Stomach smooth muscle (tissue), 2 donors: ENCODE measurements at regions not wholly inside any gene's neighbourhood (a gene's known extent, or its start where the extent isn't known, plus 50 kb on each side); places are given as distances from the start of the nearest gene placed in this dataset.

Source experiments
- H3K27ac ChIP-seq: one replicate; pipeline ENCODE4 v1.7.0; 2013; ENCODE audit warnings: mild to moderate bottlenecking, low read length, inconsistent platforms
- H3K27me3 ChIP-seq, 2 donors: one replicate each; pipeline ENCODE4 v1.7.0; 2013; ENCODE audit warnings: low read length in 2 of 2; ENCODE audit not compliant: insufficient read depth in 2 of 2, control insufficient read depth in 1 of 2
- H3K36me3 ChIP-seq, 2 donors: one replicate each; pipeline ENCODE4 v1.7.0; 2013; ENCODE audit warnings: low read length in 2 of 2; ENCODE audit not compliant: control insufficient read depth in 2 of 2, insufficient read depth in 2 of 2
- H3K4me1 ChIP-seq: one replicate; pipeline ENCODE4 v1.7.0; 2013; ENCODE audit warnings: low read length; ENCODE audit not compliant: control insufficient read depth, insufficient read depth
- H3K4me3 ChIP-seq, 2 donors: one replicate each; pipeline ENCODE4 v1.7.0; 2013; ENCODE audit warnings: low read length in 2 of 2
- H3K9ac ChIP-seq, 2 donors: one replicate each; pipeline ENCODE4 v1.7.0; 2013; ENCODE audit warnings: low read length in 2 of 2, mild to moderate bottlenecking in 1 of 2
- H3K9me3 ChIP-seq, 2 donors: one replicate each; pipeline ENCODE4 v1.7.0; 2013; ENCODE audit warnings: low read length in 2 of 2; ENCODE audit not compliant: control insufficient read depth in 2 of 2
- donor health status: healthy.
- donor health status: Pancreatic carcinoma.

DNA sequence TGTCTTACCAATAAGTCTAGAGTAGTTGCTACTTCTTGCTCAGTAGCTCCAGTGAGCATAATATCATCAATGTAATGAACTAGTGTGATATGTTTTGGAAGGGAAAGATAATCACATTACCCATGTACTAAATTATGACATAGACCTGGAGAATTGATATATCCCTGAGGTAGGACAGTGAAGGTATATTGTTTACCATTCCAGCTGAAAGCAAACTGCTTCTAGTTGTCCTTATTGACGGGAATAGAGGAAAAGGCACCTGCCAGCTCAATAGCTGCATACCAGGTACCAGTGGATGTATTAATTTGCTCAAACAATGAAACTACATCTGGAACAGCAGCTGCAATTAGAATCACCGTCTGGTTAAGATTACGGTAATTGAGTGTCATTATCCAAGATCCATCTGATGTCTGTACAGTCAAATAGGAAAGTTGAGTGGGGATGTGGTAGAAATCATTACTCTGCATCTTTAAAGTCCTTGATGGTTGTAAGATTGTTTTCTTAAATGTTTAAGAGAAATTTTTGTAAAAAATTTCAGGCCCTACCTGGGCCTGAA, 100.0 kb upstream of the ARHGAP5 start:
- no peak overlapping the region for H3K27ac ChIP-seq
- no peaks in the 10 kb centered on the region for H3K27me3 ChIP-seq
- H3K4me1 ChIP-seq: no peaks in the 10 kb centered on the region
- no peak overlapping the region for H3K9ac ChIP-seq
- H3K36me3 ChIP-seq: no peaks in the 10 kb centered on the region
- H3K4me3 ChIP-seq: no peak overlapping the region
- no peaks in the 10 kb centered on the region for H3K9me3 ChIP-seq

DNA sequence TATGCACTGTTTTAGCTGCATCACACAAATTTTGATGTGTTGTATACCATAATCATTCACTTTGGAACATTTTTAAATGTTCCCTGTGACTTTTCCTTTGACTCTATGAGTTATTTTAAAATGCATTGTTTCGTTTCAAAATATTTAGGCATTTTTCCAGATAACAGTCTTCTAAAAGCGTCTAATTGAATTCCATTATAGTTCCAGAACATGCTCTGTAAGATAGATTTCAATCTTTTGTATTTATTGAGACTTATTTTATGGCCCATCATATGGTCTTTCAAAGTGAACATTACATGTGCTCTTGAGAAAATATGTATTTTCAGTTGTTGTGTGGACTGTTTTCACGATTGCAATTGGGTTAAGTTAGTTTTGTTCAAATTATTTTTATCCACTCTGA, 98.7 kb upstream of the ARHGAP5 start:
- H3K36me3 ChIP-seq: no peaks in the 10 kb centered on the region
- H3K4me3 ChIP-seq: no peak overlapping the region
- H3K27ac ChIP-seq: no peak overlapping the region
- H3K4me1 ChIP-seq: no peaks in the 10 kb centered on the region
- H3K27me3 ChIP-seq: no peaks in the 10 kb centered on the region
- no peak overlapping the region for H3K9ac ChIP-seq
- H3K9me3 ChIP-seq: no peaks in the 10 kb centered on the region

DNA sequence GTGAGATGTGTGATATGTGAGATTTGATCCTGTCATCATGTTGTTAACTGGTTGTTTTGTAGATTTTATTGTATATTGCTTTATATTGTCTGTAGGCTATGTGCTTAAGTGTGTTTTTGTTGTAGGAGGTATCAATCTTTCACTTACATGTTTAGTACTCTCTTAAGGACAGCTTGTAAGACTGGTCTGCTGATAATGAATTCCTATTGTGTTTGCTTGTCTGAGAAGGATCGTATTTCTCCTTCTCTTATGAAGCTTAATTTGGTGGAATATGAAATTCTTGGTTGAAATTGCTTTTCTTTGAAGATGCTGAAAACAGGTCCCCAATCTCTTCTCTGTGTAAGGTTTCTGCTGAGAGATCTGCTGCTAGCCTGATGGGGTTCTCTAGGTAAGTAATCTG, 94.5 kb upstream of the ARHGAP5 start:
- H3K27me3 ChIP-seq: no peaks in the 10 kb centered on the region
- H3K9ac ChIP-seq: no peak overlapping the region
- no peak overlapping the region for H3K27ac ChIP-seq
- H3K4me3 ChIP-seq: no peak overlapping the region
- no peaks in the 10 kb centered on the region for H3K36me3 ChIP-seq
- peaks cover 0 to 3% of the 10 kb centered on the region in 2 donors for H3K9me3 ChIP-seq
- no peaks in the 10 kb centered on the region for H3K4me1 ChIP-seq

DNA sequence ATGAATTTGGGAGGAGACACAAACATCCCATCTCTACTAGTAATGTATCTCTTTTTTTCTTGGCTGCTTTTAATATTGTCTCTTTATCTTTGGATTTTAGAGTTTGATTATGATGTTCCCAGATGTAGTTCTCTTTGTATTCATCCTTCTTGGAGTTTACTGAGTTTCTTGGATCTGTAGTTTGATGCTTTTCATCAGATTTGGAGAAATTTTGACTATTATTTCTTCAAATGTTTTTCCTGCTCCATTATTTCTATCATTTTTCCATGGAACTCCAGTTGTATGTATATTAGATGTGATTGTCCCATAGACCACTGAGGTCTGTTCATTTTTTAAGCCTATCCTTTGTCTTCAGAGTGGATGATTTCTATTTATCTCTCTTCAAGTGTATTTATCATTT, 90.7 kb upstream of the ARHGAP5 start:
- H3K27ac ChIP-seq: no peak overlapping the region
- H3K4me3 ChIP-seq: no peak overlapping the region
- H3K9me3 ChIP-seq: peaks cover 0 to 3% of the 10 kb centered on the region in 2 donors
- H3K36me3 ChIP-seq: no peaks in the 10 kb centered on the region
- no peak overlapping the region for H3K9ac ChIP-seq
- no peaks in the 10 kb centered on the region for H3K27me3 ChIP-seq
- H3K4me1 ChIP-seq: no peaks in the 10 kb centered on the region

DNA sequence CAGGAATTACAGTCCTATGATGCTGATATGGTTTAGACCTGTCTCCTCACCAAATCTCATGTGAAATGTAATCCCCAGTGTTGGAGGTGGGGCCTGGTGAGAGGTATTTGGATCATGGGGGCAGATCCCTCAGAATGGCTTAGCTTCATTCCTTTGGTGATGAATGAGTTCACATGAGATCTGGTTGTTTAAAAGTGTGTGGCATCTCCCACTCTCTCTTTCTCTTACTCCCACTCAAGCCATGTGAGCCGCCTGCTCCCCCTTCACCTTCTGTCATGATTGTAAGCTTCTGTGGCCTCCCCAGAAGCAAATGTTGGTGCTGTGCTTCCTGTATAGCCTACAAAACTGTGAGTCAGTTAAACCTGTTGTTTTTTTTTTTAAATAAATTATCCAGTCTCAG, 89.4 kb upstream of the ARHGAP5 start:
- Histone ChIP-seq H3K36me3 (no peaks in the 10 kb centered on the region), H3K4me3 (no peak overlapping the region), H3K27me3 (no peaks in the 10 kb centered on the region), H3K4me1 (no peaks in the 10 kb centered on the region), H3K9ac (no peak overlapping the region), H3K27ac (no peak overlapping the region), H3K9me3 (peaks cover 0 to 3% of the 10 kb centered on the region in 2 donors)

DNA sequence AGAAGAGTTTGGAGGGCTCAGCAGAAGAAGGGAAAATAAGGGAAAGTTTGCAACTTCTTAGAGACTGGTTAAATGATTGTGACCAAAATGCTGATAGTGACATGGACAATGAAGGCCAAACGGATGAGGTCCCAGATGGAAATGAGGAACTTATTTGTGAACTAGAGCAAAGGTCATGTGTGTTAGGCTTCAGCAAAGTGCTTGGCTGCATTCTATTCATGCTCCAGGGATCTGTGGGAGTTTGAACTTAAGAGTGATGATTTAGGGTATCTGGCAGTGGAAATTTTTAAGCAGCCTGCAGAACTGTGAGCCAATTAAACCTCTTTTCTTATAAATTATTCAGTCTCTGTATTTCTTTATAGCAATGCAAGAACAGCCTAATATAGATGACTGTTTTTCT, 88.9 kb upstream of the ARHGAP5 start:
- Histone ChIP-seq H3K27me3 (no peaks in the 10 kb centered on the region), H3K9me3 (peaks cover 0 to 3% of the 10 kb centered on the region in 2 donors), H3K4me3 (no peak overlapping the region), H3K9ac (no peak overlapping the region), H3K27ac (no peak overlapping the region), H3K4me1 (no peaks in the 10 kb centered on the region), H3K36me3 (no peaks in the 10 kb centered on the region)

DNA sequence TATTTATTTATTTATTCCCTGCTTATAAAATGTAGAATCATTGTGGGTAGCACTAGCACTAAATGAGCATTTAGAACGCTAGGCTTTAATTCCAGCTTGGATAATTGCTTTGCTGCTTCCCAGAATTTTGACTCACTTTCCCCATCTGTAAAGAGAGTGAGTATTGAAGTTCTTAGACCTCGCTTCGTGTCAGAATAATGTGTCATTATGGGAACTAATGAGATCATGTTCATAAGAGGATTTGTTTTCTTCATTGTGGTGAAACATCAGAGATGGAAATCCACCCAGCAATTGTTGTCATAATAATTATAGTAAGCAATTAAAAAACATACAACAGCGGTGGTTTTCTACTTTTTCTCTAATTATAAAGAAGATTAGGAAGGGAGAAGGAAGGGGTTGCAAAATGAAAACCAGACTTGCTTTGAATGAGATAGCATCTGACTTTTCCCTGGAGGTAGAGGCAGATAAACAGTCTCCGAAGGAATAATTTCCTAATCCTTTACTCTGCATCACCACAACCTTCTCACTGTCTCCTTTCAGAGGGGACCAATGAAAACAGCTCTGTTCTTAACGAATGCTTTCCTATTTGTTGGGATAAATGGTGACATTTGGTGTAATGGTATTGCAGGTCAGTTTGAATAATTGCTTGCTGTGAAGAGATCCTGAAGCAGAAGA, 86.8 kb upstream of the ARHGAP5 start:
- Histone ChIP-seq H3K4me3 (no peak overlapping the region), H3K27ac (no peak overlapping the region), H3K4me1 (peaks cover 9% of the 10 kb centered on the region), H3K36me3 (no peaks in the 10 kb centered on the region), H3K27me3 (no peaks in the 10 kb centered on the region), H3K9ac (no peak overlapping the region), H3K9me3 (peaks cover 0 to 3% of the 10 kb centered on the region in 2 donors)

DNA sequence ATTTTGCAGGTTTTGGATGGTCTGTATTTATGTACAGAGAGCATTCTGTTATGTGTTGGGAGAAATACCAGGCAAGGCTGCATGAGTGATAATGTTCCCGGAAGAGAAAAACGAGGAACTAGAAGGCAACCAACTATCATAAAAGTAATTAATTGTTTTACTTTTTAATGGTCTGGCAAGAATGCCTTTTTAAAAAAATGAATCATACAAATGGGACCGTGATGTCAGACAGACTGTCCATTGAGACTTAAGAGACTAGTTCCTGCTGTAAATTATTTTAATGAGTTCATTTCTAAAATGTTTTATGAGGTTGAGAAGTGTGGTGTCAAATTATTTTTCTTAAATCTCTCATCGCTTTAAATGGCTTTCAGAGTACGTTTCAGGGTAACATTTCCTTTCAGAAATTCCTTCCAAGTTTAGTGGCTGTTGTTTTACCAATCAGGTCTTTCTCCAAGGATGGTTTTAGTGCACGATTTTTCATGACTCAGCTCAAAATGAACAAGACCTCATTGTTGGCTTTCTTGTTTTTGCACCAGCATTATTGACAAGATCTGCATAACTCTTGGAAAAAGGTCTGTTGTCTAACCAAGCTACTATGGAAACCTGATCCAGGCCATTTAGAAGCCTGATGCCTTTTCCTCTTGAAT, 86.1 kb upstream of the ARHGAP5 start:
- Histone ChIP-seq H3K4me3 (no peak overlapping the region), H3K27me3 (no peaks in the 10 kb centered on the region), H3K27ac (no peak overlapping the region), H3K9ac (no peak overlapping the region), H3K36me3 (no peaks in the 10 kb centered on the region), H3K4me1 (peaks cover 9% of the 10 kb centered on the region), H3K9me3 (peaks cover 0 to 2% of the 10 kb centered on the region in 2 donors)

- H3K4me1 ChIP-seq: peaks cover 9% of the 10 kb centered on the region
- no peaks in the 10 kb centered on the region for H3K36me3 ChIP-seq
- H3K27ac ChIP-seq: no peak overlapping the region
- no peak overlapping the region for H3K9ac ChIP-seq
- no peaks in the 10 kb centered on the region for H3K27me3 ChIP-seq
- H3K9me3 ChIP-seq: no peaks in the 10 kb centered on the region
- no peak overlapping the region for H3K4me3 ChIP-seq
These were observed 85.1 kb upstream of the ARHGAP5 start for GRCh38 chr14:31992011-31992447.

DNA sequence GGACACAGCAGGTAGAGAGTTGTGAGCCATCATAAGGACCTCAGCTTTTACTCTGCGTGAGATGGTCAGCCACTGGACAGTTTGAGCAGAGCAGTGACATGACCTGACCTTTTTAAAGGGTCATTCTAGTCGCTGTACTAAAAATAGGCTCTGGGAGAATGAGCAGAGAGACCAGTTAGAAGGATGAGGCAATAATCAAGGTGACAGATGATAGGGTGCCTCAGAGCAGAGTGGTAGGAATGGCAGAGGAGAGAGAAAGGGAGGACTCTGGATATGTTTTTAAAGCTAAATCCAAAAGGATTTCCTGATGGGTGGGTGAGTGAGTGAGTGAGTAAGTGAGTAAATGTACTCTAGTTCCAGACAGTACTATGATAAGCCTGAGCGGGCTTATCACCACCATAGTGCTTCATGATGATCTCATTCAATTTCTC, 83.6 kb upstream of the ARHGAP5 start:
- no peak overlapping the region for H3K4me3 ChIP-seq
- H3K9ac ChIP-seq: no peak overlapping the region
- H3K4me1 ChIP-seq: peaks cover 9% of the 10 kb centered on the region
- H3K27ac ChIP-seq: no peak overlapping the region
- H3K27me3 ChIP-seq: no peaks in the 10 kb centered on the region
- H3K36me3 ChIP-seq: no peaks in the 10 kb centered on the region
- no peaks in the 10 kb centered on the region for H3K9me3 ChIP-seq
